ENCODE measurements at regions not wholly inside any gene's neighbourhood (a gene's known extent, or its start where the extent isn't known, plus 50 kb on each side); places are given as distances from the start of the nearest gene placed in this dataset.

GRCh38 chr6:168773788-168774187, 332.8 kb downstream of the SMOC2 start:
- DNase-seq (ENCODE audit: low read depth) = no peak

- no peak for DNase-seq (ENCODE audit: low read depth)
Observed at GRCh38 chr6:168765752-168766151, 324.8 kb downstream of the SMOC2 start.

GRCh38 chr6:168756009-168756634, 315.1 kb downstream of the SMOC2 start:
- no peak for DNase-seq (ENCODE audit: low read depth)

GRCh38 chr6:168746643-168747042, 305.7 kb downstream of the SMOC2 start:
- no peak for DNase-seq (ENCODE audit: low read depth)

GRCh38 chr6:168746013-168746412, 305.0 kb downstream of the SMOC2 start:
- DNase-seq (ENCODE audit: low read depth) = no peak

GRCh38 chr6:168744861-168745260, 303.9 kb downstream of the SMOC2 start:
- DNase-seq (ENCODE audit: low read depth) = no peak

GRCh38 chr6:168741942-168742782, 301.2 kb downstream of the SMOC2 start:
- no peak for DNase-seq (ENCODE audit: low read depth)

GRCh38 chr6:168741305-168741704, 300.3 kb downstream of the SMOC2 start:
- no peak for DNase-seq (ENCODE audit: low read depth)

- DNase-seq (ENCODE audit: low read depth) = no peak
Observed at GRCh38 chr6:168739381-168739780, 298.4 kb downstream of the SMOC2 start.

GRCh38 chr6:168737481-168737880, 296.5 kb downstream of the SMOC2 start:
- no peak for DNase-seq (ENCODE audit: low read depth)

GRCh38 chr6:168737014-168737413, 296.0 kb downstream of the SMOC2 start:
- DNase-seq (ENCODE audit: low read depth) = no peak

GRCh38 chr6:168736039-168736438, 295.1 kb downstream of the SMOC2 start:
- DNase-seq (ENCODE audit: low read depth) = no peak

- no peak for DNase-seq (ENCODE audit: low read depth)
Observed at GRCh38 chr6:168735268-168735949, 294.4 kb downstream of the SMOC2 start.

GRCh38 chr6:168734523-168734922, 293.5 kb downstream of the SMOC2 start:
- no peak for DNase-seq (ENCODE audit: low read depth)

- DNase-seq (ENCODE audit: low read depth) = no peak
Observed at GRCh38 chr6:168732676-168733075, 291.7 kb downstream of the SMOC2 start.

GRCh38 chr6:168730931-168731716, 290.1 kb downstream of the SMOC2 start:
- no peak for DNase-seq (ENCODE audit: low read depth)

- DNase-seq (ENCODE audit: low read depth) = no peak
Observed at GRCh38 chr6:168728056-168728455, 287.1 kb downstream of the SMOC2 start.

GRCh38 chr6:168726312-168726856, 285.4 kb downstream of the SMOC2 start:
- no peak for DNase-seq (ENCODE audit: low read depth)

GRCh38 chr6:168725802-168726201, 284.8 kb downstream of the SMOC2 start:
- no peak for DNase-seq (ENCODE audit: low read depth)

- no peak for DNase-seq (ENCODE audit: low read depth)
Observed at GRCh38 chr6:168724669-168725570, 283.9 kb downstream of the SMOC2 start.

- no peak for DNase-seq (ENCODE audit: low read depth)
Observed at GRCh38 chr6:168724033-168724432, 283.0 kb downstream of the SMOC2 start.

Data from stimulated activated CD4-positive, alpha-beta T cell treated with anti-CD3 and anti-CD28 coated beads, Interleukin-2, amount 100 ng/mL, for 4 hours (primary cell).